ENCODE measurements at regions not wholly inside any gene's neighbourhood (a gene's known extent, or its start where the extent isn't known, plus 50 kb on each side); places are given as distances from the start of the nearest gene placed in this dataset.

- H4K20me1 ChIP-seq (ENCODE audit: insufficient read depth, low read length), result no peaks in the 10 kb centered on the region
- no peak overlapping the region for H3K9ac ChIP-seq (ENCODE audit: low read length)
- H3K9me2 ChIP-seq (ENCODE audit: low read depth, low read length), result no peaks in the 10 kb centered on the region
- no peaks in the 10 kb centered on the region for H3K36me3 ChIP-seq (ENCODE audit: insufficient read depth, low read length)
- no peak overlapping the region for H2AFZ ChIP-seq (ENCODE audit: low read length)
- H3K4me3 ChIP-seq (ENCODE audit: low read depth, low read length, poor library complexity, severe bottlenecking), result no peak overlapping the region
- no peak for TF ChIP-seq EZH2 (IDR thresholded peaks at IDR 0.05; ENCODE audit: borderline replicate concordance, low read length)
- TF ChIP-seq CTCF (IDR thresholded peaks at IDR 0.05; ENCODE audit: low read length), result no peak
- H3K79me2 ChIP-seq (ENCODE audit: insufficient read depth, low read length), result no peaks in the 10 kb centered on the region
- no peaks in the 10 kb centered on the region for H3K9me3 ChIP-seq (ENCODE audit: low read length)
- no peak overlapping the region for H3K27ac ChIP-seq (ENCODE audit: low read depth, low read length, poor library complexity, severe bottlenecking)
- no peak overlapping the region for H3K4me2 ChIP-seq (ENCODE audit: low read length)
- no peaks in the 10 kb centered on the region for H3K27me3 ChIP-seq (ENCODE audit: insufficient read depth, low read length)
- peaks cover 9% of the 10 kb centered on the region for H3K4me1 ChIP-seq (ENCODE audit: insufficient read depth, low read length, severe bottlenecking)
- no peaks in the 10 kb centered on the region for H3F3A ChIP-seq (ENCODE audit: insufficient read depth, low read length)
Measured at GRCh38 chr9:26750162-26750561, 142.4 kb downstream of the CAAP1 start.

GRCh38 chr9:26748449-26749058, 144.0 kb downstream of the CAAP1 start:
- Histone ChIP-seq H3K4me3 (ENCODE audit: low read depth, low read length, poor library complexity, severe bottlenecking) (no peak overlapping the region), H4K20me1 (ENCODE audit: insufficient read depth, low read length) (no peaks in the 10 kb centered on the region), H3K79me2 (ENCODE audit: insufficient read depth, low read length) (no peaks in the 10 kb centered on the region), H3K9me2 (ENCODE audit: low read depth, low read length) (no peaks in the 10 kb centered on the region), H3K9ac (ENCODE audit: low read length) (no peak overlapping the region), H3F3A (ENCODE audit: insufficient read depth, low read length) (no peaks in the 10 kb centered on the region), H3K4me1 (ENCODE audit: insufficient read depth, low read length, severe bottlenecking) (peaks cover 9% of the 10 kb centered on the region), H2AFZ (ENCODE audit: low read length) (no peak overlapping the region), H3K4me2 (ENCODE audit: low read length) (no peak overlapping the region), H3K9me3 (ENCODE audit: low read length) (no peaks in the 10 kb centered on the region), H3K36me3 (ENCODE audit: insufficient read depth, low read length) (no peaks in the 10 kb centered on the region), H3K27me3 (ENCODE audit: insufficient read depth, low read length) (no peaks in the 10 kb centered on the region), H3K27ac (ENCODE audit: low read depth, low read length, poor library complexity, severe bottlenecking) (no peak overlapping the region)
- TF ChIP-seq EZH2 (IDR thresholded peaks at IDR 0.05; ENCODE audit: borderline replicate concordance, low read length) (no peak), CTCF (IDR thresholded peaks at IDR 0.05; ENCODE audit: low read length) (no peak)

GRCh38 chr9:26747611-26748010, 145.0 kb downstream of the CAAP1 start:
- no peak overlapping the region for H3K9ac ChIP-seq (ENCODE audit: low read length)
- no peaks in the 10 kb centered on the region for H3K9me2 ChIP-seq (ENCODE audit: low read depth, low read length)
- no peak overlapping the region for H3K4me3 ChIP-seq (ENCODE audit: low read depth, low read length, poor library complexity, severe bottlenecking)
- H3K36me3 ChIP-seq (ENCODE audit: insufficient read depth, low read length), result no peaks in the 10 kb centered on the region
- no peaks in the 10 kb centered on the region for H3K79me2 ChIP-seq (ENCODE audit: insufficient read depth, low read length)
- H3F3A ChIP-seq (ENCODE audit: insufficient read depth, low read length), result no peaks in the 10 kb centered on the region
- no peak overlapping the region for H2AFZ ChIP-seq (ENCODE audit: low read length)
- TF ChIP-seq CTCF (IDR thresholded peaks at IDR 0.05; ENCODE audit: low read length), result no peak
- no peak for TF ChIP-seq EZH2 (IDR thresholded peaks at IDR 0.05; ENCODE audit: borderline replicate concordance, low read length)
- H3K27ac ChIP-seq (ENCODE audit: low read depth, low read length, poor library complexity, severe bottlenecking), result no peak overlapping the region
- no peaks in the 10 kb centered on the region for H3K9me3 ChIP-seq (ENCODE audit: low read length)
- H3K27me3 ChIP-seq (ENCODE audit: insufficient read depth, low read length), result no peaks in the 10 kb centered on the region
- H4K20me1 ChIP-seq (ENCODE audit: insufficient read depth, low read length), result no peaks in the 10 kb centered on the region
- H3K4me1 ChIP-seq (ENCODE audit: insufficient read depth, low read length, severe bottlenecking), result peaks cover 9% of the 10 kb centered on the region
- no peak overlapping the region for H3K4me2 ChIP-seq (ENCODE audit: low read length)
